GM21786 (cell line): ENCODE measurements at regions not wholly inside any gene's neighbourhood (a gene's known extent, or its start where the extent isn't known, plus 50 kb on each side); places are given as distances from the start of the nearest gene placed in this dataset.

Source experiments
- ATAC-seq: cut with Tn5 transposase; IDR thresholded peaks from one replicate; pipeline ENCODE4 v1.9.1; 2021; ENCODE audit not compliant: unreplicated experiment

- ATAC-seq: no peak
Observed at GRCh38 chr6:77181749-77182148, 281.5 kb downstream of the HTR1B start.

GRCh38 chr6:77180326-77180725 is 283.0 kb downstream of the HTR1B start:
- no peak for ATAC-seq

GRCh38 chr6:77178821-77179220 is 284.5 kb downstream of the HTR1B start:
- ATAC-seq: no peak

- ATAC-seq: no peak
Observed at GRCh38 chr6:77177470-77177869, 285.8 kb downstream of the HTR1B start.

- ATAC-seq: no peak
Observed at GRCh38 chr6:77173472-77174074, 289.7 kb downstream of the HTR1B start.

GRCh38 chr6:77172578-77172977 is 290.7 kb downstream of the HTR1B start:
- ATAC-seq: no peak

- no peak for ATAC-seq
Observed at GRCh38 chr6:77159730-77160129, 303.6 kb downstream of the HTR1B start.

GRCh38 chr6:77151241-77151640 is 312.1 kb downstream of the HTR1B start:
- no peak for ATAC-seq

GRCh38 chr6:77150736-77151135 is 312.6 kb downstream of the HTR1B start:
- no peak for ATAC-seq

- ATAC-seq: no peak
Observed at GRCh38 chr6:77145244-77145643, 318.0 kb downstream of the HTR1B start.

GRCh38 chr6:77143659-77144447 is 319.4 kb downstream of the HTR1B start:
- no peak for ATAC-seq

GRCh38 chr6:77136086-77136485 is 327.2 kb downstream of the HTR1B start:
- no peak for ATAC-seq

GRCh38 chr6:77133031-77133430 is 330.3 kb downstream of the HTR1B start:
- ATAC-seq: no peak

- ATAC-seq: no peak
Observed at GRCh38 chr6:77131426-77131825, 331.9 kb downstream of the HTR1B start.

GRCh38 chr6:77124604-77125003 is 338.7 kb downstream of the HTR1B start:
- ATAC-seq: no peak

- ATAC-seq: no peak
Observed at GRCh38 chr6:77123527-77123926, 339.8 kb downstream of the HTR1B start.

- peak; percentile 63 for ATAC-seq
Observed at GRCh38 chr6:77106992-77107391, 356.3 kb downstream of the HTR1B start.

GRCh38 chr6:77105091-77105490 is 358.2 kb downstream of the HTR1B start:
- no peak for ATAC-seq

GRCh38 chr6:77097940-77098339 is 365.4 kb downstream of the HTR1B start:
- no peak for ATAC-seq

- ATAC-seq: no peak
Observed at GRCh38 chr6:77095936-77096627, 367.2 kb downstream of the HTR1B start.

GRCh38 chr6:77094821-77095220 is 368.5 kb downstream of the HTR1B start:
- ATAC-seq: no peak

GRCh38 chr6:77092971-77093370 is 370.3 kb downstream of the HTR1B start:
- no peak for ATAC-seq
